ENCODE measurements at regions not wholly inside any gene's neighbourhood (a gene's known extent, or its start where the extent isn't known, plus 50 kb on each side); places are given as distances from the start of the nearest gene placed in this dataset.
"Not testable (repeated sequence)": the region's sequence is repeated elsewhere in the genome, so short reads cannot be mapped to it uniquely, and the experiment has no call there.

- DNase-seq = no peak
Observed at GRCh38 chr5:9847631-9848030, 217.5 kb upstream of the TAS2R1 start.

DNA sequence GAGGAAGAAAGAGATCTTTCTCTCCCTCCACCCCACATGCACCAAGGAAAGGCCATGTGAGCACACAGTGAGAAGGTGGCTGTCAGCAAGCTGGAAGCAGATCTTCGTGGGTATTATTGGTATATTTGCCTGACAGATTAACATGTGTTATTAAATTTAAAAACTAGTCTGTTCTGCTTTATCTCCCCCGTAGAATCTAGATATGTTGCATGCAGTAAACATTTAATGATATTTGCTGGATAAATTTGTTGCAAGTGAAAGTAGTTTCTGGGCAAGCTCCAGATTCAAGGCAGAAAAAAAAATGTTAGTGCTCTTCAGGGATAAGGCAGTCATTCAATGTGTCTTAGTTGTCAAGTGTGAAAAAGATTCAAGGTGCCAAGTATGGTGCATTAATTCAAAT, 215.0 kb upstream of the TAS2R1 start:
- no peak for DNase-seq

- no peak for DNase-seq
Observed at GRCh38 chr5:9841516-9842170, 211.5 kb upstream of the TAS2R1 start.

DNA sequence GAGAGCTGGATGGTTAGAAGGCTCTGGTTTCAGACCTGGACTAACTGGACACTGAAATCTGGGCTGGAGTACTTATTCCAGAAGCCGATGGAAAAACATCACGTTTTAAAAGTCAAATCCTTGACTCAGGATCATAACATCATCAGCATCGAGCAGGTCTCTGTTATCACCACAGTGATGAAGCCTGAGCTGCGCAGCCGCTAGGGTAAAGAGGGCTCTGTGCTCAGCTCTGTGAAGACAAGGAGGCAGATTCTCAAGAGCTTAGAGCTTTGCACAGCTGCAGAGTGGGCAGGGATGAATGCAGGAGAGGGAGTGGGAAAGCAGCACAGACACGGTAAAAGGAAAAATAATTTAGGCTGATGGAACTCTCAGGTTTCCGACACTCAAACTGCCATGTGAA, 208.8 kb upstream of the TAS2R1 start:
- DNase-seq = no peak

GRCh38 chr5:9834871-9835770, 205.0 kb upstream of the TAS2R1 start:
- no peak for DNase-seq

GRCh38 chr5:9833871-9834270, 203.7 kb upstream of the TAS2R1 start:
- no peak for DNase-seq

GRCh38 chr5:9832921-9833320, 202.8 kb upstream of the TAS2R1 start:
- DNase-seq = no peak

GRCh38 chr5:9831823-9832222, 201.7 kb upstream of the TAS2R1 start:
- DNase-seq = no peak

- DNase-seq = no peak
Observed at GRCh38 chr5:9830184-9830583, 200.0 kb upstream of the TAS2R1 start.

DNA sequence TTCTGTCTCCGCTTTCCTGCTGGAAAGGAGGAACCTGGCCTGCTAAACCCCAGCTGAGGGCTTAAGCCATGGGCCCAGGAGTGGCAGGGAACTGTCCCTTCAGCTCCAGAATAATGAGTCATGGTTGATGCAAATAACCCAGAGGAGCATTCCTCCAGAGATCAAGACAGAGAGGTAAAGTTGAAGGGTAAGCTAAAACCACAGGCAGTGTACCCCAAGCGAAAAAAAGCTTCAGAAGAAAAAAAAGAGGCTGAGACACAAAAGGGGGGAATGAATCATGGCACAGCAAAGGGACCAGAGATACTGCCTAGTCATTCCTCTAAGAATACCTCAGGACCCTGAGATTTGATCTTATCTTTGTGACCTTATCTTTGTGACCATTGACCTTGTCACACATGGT, 199.5 kb upstream of the TAS2R1 start:
- DNase-seq = no peak

DNA sequence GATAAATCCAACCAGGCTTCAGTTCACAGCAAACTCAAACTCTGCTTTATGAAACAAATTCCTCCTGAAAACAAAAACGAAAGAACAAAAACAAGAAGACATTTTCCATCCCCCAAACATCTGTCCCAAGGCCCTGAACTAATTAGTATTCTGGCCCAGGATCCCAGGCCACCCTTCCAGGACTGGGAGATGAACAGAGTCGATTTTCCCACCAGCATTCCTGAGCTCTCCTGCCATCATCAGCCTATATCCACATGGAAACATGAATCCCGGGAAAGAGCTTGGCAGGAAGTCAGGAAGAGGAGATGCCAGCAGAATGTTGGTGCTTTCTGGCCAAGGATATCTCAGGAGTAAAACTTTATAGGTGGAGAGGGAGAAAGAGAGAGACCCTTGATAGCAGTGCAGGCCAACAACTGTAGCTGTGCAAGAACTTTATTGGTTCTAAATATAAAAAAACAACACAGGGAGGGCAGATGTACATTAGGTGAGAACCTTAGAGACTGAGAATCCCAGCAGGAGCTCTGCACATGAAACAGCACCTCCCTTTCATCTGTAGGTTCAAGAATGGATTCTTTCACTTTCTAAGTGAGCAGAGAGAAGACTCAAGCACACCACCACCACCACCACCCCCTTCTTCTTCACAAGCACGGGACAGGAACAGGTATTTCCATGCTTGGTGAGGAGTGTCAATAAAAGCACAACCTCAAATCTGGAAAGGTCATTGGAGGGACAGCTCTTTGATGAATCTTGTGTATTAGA, 190.7 kb upstream of the TAS2R1 start:
- DNase-seq = no peak

- DNase-seq = no peak
Observed at GRCh38 chr5:9818340-9818845, 188.2 kb upstream of the TAS2R1 start.

GRCh38 chr5:9817819-9818218, 187.7 kb upstream of the TAS2R1 start:
- no peak for DNase-seq

DNA sequence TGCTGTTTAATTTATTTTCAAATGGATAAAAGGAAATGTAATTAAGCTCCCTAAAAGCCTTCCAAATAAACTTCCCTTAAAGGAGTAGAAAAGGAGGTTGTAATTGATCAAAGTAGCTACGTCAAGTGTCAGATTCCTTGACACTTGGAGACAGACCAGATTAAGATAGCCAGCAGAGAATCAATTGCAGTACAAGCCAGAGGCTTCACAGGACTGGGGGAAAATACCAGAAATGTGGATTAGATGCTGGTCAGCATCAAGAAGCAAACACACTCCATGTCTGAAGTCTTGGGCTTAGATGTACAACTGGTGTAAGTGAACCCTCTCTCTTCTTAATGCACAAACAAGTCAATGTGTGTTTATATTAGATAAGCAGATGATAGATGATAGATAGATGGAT, 184.9 kb upstream of the TAS2R1 start:
- DNase-seq = no peak

- no peak for DNase-seq
Observed at GRCh38 chr5:9813305-9813704, 183.2 kb upstream of the TAS2R1 start.

- DNase-seq = not testable (repeated sequence)
Observed at GRCh38 chr5:9807366-9807765, 177.2 kb upstream of the TAS2R1 start.

DNA sequence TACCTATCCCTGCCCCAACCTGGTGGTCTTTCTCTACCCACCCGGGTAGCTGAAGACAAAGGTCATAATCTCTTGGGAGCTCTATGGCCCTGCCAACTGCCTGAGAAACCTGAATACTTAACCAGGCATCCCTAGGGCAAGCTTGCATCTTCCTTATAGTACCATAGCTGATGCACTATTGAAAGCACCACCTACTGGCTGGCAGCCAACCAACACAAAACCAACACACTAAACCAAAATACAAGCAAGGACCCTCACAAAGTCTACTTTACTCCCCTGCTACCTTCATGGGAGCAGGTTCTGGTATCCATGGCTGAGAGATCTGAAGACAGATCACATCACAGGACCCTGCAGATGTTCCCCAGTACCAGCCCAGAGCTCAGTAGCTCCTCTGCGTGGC, 171.8 kb upstream of the TAS2R1 start:
- DNase-seq = no peak

GRCh38 chr5:9799606-9800005, 169.5 kb upstream of the TAS2R1 start:
- no peak for DNase-seq

GRCh38 chr5:9790276-9790675, 160.1 kb upstream of the TAS2R1 start:
- DNase-seq = no peak

DNA sequence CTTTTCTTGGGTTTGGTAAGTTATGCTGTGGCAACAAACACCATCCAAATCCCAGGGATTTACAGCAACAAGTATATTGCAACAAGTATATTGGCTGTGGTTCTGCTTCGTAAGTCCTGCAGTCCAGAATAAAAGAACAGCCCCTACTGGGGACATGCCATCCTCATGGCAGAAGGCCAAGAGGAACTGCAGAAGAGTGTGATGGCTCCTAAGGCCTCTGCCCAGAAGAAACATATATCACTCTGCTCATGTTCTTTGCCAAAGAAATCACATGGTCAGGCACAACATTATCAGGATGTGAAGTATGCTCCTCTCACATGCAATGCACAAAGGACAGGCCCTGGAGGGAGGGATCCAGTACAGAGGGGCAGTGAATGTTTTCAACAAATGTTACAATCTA, 159.6 kb upstream of the TAS2R1 start:
- DNase-seq = no peak

- no peak for DNase-seq
Observed at GRCh38 chr5:9787861-9788600, 157.9 kb upstream of the TAS2R1 start.
